PC-9 (cell line): ENCODE measurements at regions not wholly inside any gene's neighbourhood (a gene's known extent, or its start where the extent isn't known, plus 50 kb on each side); places are given as distances from the start of the nearest gene placed in this dataset.

Experiments
- EZH2 ChIP-seq: fragments of 200-600 bp; sonication (generic); IDR thresholded peaks from 2 replicates; pipeline ENCODE4 v1.8.0; 2017; ENCODE audit warnings: antibody characterized with exemption, low read depth
- TF ChIP-seq, protein P1 (sequence below): fragments of 200-600 bp; sonication (generic); conservative IDR thresholded peaks from 2 replicates; pipeline ENCODE4 v1.6.1; 2017; ENCODE audit warnings: mixed run types, antibody characterized with exemption, mild to moderate bottlenecking, moderate library complexity

- TF ChIP-seq, protein P1, sequence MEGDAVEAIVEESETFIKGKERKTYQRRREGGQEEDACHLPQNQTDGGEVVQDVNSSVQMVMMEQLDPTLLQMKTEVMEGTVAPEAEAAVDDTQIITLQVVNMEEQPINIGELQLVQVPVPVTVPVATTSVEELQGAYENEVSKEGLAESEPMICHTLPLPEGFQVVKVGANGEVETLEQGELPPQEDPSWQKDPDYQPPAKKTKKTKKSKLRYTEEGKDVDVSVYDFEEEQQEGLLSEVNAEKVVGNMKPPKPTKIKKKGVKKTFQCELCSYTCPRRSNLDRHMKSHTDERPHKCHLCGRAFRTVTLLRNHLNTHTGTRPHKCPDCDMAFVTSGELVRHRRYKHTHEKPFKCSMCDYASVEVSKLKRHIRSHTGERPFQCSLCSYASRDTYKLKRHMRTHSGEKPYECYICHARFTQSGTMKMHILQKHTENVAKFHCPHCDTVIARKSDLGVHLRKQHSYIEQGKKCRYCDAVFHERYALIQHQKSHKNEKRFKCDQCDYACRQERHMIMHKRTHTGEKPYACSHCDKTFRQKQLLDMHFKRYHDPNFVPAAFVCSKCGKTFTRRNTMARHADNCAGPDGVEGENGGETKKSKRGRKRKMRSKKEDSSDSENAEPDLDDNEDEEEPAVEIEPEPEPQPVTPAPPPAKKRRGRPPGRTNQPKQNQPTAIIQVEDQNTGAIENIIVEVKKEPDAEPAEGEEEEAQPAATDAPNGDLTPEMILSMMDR = no peak
- no peak for TF ChIP-seq EZH2
These were observed 335.0 kb upstream of the GALNTL6 start for GRCh38 chr4:171478181-171478580.
